ENCODE measurements at regions not wholly inside any gene's neighbourhood (a gene's known extent, or its start where the extent isn't known, plus 50 kb on each side); places are given as distances from the start of the nearest gene placed in this dataset.

DNA sequence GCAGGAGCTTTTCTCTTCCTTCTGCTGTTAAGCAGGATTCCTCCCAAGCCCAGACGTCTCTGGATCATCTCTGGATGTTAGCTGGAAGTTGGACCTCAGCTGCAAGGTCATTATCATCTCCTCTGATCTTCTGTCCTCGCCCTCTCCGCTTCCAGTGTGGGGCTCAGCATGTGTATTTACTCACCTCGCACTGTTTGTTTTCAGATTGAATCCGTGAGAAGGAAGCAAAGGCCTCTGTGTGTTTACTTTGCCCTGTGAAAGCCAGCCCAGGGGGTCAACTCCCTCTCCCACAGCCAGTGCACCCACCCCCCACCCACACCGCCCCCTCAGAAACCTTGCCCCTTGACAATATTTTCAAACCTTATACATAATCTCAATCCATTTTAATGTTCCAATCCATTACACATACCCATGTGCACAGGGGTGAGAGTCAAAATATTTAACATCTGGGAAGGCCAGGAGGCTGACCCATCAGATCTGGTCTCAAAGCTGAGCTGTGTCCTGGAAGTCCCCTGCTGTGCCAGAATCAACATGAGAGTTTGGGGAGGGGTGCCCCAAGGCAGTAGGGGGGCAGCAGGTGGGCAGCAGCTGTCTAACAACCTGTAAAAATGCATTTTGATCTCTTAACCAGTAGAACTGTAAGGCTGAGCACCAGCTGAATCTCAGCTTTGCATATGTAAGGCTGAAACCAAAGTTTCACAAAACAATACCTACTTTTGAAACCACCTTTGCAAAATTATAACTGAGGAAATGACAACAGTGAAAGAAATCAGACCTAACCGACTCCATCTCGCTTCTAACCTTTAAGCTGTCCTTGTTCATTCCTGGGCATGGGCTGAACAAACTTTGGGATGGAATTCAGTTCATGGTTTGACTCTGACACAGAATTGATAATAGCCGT, 157.9 kb downstream of the ZNF664 start (continued):
- no peak for TF ChIP-seq SRSF9 (IDR thresholded peaks at IDR 0.05; ENCODE audit: borderline replicate concordance, insufficient read depth, low read depth, low read length, poor library complexity, severe bottlenecking)
- TF ChIP-seq ZSCAN25 (CRISPR knock-in tag; IDR thresholded peaks at IDR 0.05): 0 out of 2 replicates have a peak, but pooled peaks have one; percentile 26
- TF ChIP-seq MED13 (CRISPR knock-in tag; IDR thresholded peaks at IDR 0.05): no peak
- TF ChIP-seq ZNF564 (CRISPR knock-in tag; IDR thresholded peaks at IDR 0.05): 0 out of 2 replicates have a peak, but pooled peaks have one; percentile 43
- TF ChIP-seq ZNF274 (CRISPR knock-in tag; IDR thresholded peaks at IDR 0.05): no peak
- no peak for TF ChIP-seq ZNF766 (CRISPR knock-in tag; IDR thresholded peaks at IDR 0.05; ENCODE audit: borderline replicate concordance)
- TF ChIP-seq, protein P1, sequence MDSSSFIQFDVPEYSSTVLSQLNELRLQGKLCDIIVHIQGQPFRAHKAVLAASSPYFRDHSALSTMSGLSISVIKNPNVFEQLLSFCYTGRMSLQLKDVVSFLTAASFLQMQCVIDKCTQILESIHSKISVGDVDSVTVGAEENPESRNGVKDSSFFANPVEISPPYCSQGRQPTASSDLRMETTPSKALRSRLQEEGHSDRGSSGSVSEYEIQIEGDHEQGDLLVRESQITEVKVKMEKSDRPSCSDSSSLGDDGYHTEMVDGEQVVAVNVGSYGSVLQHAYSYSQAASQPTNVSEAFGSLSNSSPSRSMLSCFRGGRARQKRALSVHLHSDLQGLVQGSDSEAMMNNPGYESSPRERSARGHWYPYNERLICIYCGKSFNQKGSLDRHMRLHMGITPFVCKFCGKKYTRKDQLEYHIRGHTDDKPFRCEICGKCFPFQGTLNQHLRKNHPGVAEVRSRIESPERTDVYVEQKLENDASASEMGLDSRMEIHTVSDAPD (CRISPR knock-in tag; IDR thresholded peaks at IDR 0.05): peak; percentile 53; the same call in 1 of the 2 replicates
- no peak for TF ChIP-seq DNMT1 (CRISPR knock-in tag; IDR thresholded peaks at IDR 0.05)
- TF ChIP-seq, protein P2, sequence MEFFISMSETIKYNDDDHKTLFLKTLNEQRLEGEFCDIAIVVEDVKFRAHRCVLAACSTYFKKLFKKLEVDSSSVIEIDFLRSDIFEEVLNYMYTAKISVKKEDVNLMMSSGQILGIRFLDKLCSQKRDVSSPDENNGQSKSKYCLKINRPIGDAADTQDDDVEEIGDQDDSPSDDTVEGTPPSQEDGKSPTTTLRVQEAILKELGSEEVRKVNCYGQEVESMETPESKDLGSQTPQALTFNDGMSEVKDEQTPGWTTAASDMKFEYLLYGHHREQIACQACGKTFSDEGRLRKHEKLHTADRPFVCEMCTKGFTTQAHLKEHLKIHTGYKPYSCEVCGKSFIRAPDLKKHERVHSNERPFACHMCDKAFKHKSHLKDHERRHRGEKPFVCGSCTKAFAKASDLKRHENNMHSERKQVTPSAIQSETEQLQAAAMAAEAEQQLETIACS (CRISPR knock-in tag; IDR thresholded peaks at IDR 0.05): no peak
- TF ChIP-seq, protein P3, sequence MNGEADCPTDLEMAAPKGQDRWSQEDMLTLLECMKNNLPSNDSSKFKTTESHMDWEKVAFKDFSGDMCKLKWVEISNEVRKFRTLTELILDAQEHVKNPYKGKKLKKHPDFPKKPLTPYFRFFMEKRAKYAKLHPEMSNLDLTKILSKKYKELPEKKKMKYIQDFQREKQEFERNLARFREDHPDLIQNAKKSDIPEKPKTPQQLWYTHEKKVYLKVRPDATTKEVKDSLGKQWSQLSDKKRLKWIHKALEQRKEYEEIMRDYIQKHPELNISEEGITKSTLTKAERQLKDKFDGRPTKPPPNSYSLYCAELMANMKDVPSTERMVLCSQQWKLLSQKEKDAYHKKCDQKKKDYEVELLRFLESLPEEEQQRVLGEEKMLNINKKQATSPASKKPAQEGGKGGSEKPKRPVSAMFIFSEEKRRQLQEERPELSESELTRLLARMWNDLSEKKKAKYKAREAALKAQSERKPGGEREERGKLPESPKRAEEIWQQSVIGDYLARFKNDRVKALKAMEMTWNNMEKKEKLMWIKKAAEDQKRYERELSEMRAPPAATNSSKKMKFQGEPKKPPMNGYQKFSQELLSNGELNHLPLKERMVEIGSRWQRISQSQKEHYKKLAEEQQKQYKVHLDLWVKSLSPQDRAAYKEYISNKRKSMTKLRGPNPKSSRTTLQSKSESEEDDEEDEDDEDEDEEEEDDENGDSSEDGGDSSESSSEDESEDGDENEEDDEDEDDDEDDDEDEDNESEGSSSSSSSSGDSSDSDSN (CRISPR knock-in tag; IDR thresholded peaks at IDR 0.05): peak; percentile 41; the same call in 1 of the 2 replicates
- peak; percentile 97 for TF ChIP-seq HDAC2 (CRISPR knock-in tag; IDR thresholded peaks at IDR 0.05)
- TF ChIP-seq ATF7-NPFF (CRISPR knock-in tag; IDR thresholded peaks at IDR 0.05; ENCODE audit: low read depth): 0 out of 2 replicates have a peak, but pooled peaks have one; percentile 64
- TF ChIP-seq ONECUT2 (CRISPR knock-in tag; IDR thresholded peaks at IDR 0.05): peak; percentile 25; the same call in 1 of the 2 replicates
- no peak for TF ChIP-seq ZNF326 (CRISPR knock-in tag; IDR thresholded peaks at IDR 0.05; ENCODE audit: borderline replicate concordance)
- 0 out of 2 replicates have a peak, but pooled peaks have one; percentile 12 for TF ChIP-seq ZNF772 (CRISPR knock-in tag; IDR thresholded peaks at IDR 0.05)
- TF ChIP-seq ARNT2 (CRISPR knock-in tag; IDR thresholded peaks at IDR 0.05; ENCODE audit: low read depth): peak; percentile 80; the same call in 1 of the 2 replicates
- TF ChIP-seq MEIS1 (CRISPR knock-in tag; IDR thresholded peaks at IDR 0.05; ENCODE audit: borderline replicate concordance): peak; percentile 76; the same call in 1 of the 2 replicates
- TF ChIP-seq, protein P4, sequence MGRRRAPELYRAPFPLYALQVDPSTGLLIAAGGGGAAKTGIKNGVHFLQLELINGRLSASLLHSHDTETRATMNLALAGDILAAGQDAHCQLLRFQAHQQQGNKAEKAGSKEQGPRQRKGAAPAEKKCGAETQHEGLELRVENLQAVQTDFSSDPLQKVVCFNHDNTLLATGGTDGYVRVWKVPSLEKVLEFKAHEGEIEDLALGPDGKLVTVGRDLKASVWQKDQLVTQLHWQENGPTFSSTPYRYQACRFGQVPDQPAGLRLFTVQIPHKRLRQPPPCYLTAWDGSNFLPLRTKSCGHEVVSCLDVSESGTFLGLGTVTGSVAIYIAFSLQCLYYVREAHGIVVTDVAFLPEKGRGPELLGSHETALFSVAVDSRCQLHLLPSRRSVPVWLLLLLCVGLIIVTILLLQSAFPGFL (CRISPR knock-in tag; IDR thresholded peaks at IDR 0.05): no peak
